ENCODE measurements at regions not wholly inside any gene's neighbourhood (a gene's known extent, or its start where the extent isn't known, plus 50 kb on each side); places are given as distances from the start of the nearest gene placed in this dataset.
"Not testable (repeated sequence)": the region's sequence is repeated elsewhere in the genome, so short reads cannot be mapped to it uniquely, and the experiment has no call there.

GRCh38 chr3:95565502-95565901 lies 1248.9 kb upstream of the EPHA6 start:
- DNase-seq: no peak

- no peak for DNase-seq
Observed at GRCh38 chr3:95567346-95567745, 1247.0 kb upstream of the EPHA6 start.

GRCh38 chr3:95586754-95587153 lies 1227.6 kb upstream of the EPHA6 start:
- no peak for DNase-seq

GRCh38 chr3:95587641-95588040 lies 1226.8 kb upstream of the EPHA6 start:
- not testable (repeated sequence) for DNase-seq

- no peak for DNase-seq
Observed at GRCh38 chr3:95588473-95588872, 1225.9 kb upstream of the EPHA6 start.

- no peak for DNase-seq
Observed at GRCh38 chr3:95595416-95596075, 1218.8 kb upstream of the EPHA6 start.

- no peak for DNase-seq
Observed at GRCh38 chr3:95607926-95608325, 1206.5 kb upstream of the EPHA6 start.

GRCh38 chr3:95609411-95609810 lies 1205.0 kb upstream of the EPHA6 start:
- DNase-seq: no peak

GRCh38 chr3:95612611-95613010 lies 1201.8 kb upstream of the EPHA6 start:
- DNase-seq: no peak

GRCh38 chr3:95613993-95614392 lies 1200.4 kb upstream of the EPHA6 start:
- no peak for DNase-seq

- DNase-seq: no peak
Observed at GRCh38 chr3:95615592-95616310, 1198.6 kb upstream of the EPHA6 start.

- DNase-seq: no peak
Observed at GRCh38 chr3:95626107-95626506, 1188.3 kb upstream of the EPHA6 start.

GRCh38 chr3:95627293-95627692 lies 1187.1 kb upstream of the EPHA6 start:
- DNase-seq: no peak

- DNase-seq: no peak
Observed at GRCh38 chr3:95627697-95628096, 1186.7 kb upstream of the EPHA6 start.

GRCh38 chr3:95629802-95630201 lies 1184.6 kb upstream of the EPHA6 start:
- DNase-seq: no peak

GRCh38 chr3:95645291-95645690 lies 1169.1 kb upstream of the EPHA6 start:
- DNase-seq: no peak

- DNase-seq: no peak
Observed at GRCh38 chr3:95654570-95655362, 1159.6 kb upstream of the EPHA6 start.

- DNase-seq: no peak
Observed at GRCh38 chr3:95655363-95655986, 1158.9 kb upstream of the EPHA6 start.

GRCh38 chr3:95670765-95671164 lies 1143.6 kb upstream of the EPHA6 start:
- DNase-seq: no peak

GRCh38 chr3:95673215-95673614 lies 1141.2 kb upstream of the EPHA6 start:
- DNase-seq: no peak

GRCh38 chr3:95705786-95706418 lies 1108.5 kb upstream of the EPHA6 start:
- DNase-seq: no peak

- DNase-seq: no peak
Observed at GRCh38 chr3:95707268-95707667, 1107.1 kb upstream of the EPHA6 start.

GRCh38 chr3:95710684-95711083 lies 1103.7 kb upstream of the EPHA6 start:
- no peak for DNase-seq
